ENCODE measurements at regions not wholly inside any gene's neighbourhood (a gene's known extent, or its start where the extent isn't known, plus 50 kb on each side); places are given as distances from the start of the nearest gene placed in this dataset.

GRCh38 chr15:95911570-95912279 lies 418.8 kb upstream of the NR2F2 start:
- no peak for DNase-seq

DNA sequence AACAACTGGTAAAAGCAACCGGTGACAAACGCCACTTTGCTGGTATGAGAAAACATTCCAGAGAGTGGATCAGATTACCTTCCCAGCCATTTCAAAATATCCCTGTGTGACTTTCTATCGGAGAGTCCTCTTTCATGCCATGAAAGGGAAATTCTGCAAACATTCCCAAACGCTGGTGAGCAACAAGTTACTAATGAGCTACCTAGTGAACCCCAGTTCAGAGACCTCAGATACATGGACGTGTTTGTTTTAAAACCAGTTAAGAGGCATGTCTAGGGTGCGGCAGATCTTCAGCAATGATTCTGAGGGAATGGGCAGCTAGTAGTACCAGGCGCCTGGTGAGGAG lies 418.2 kb upstream of the NR2F2 start:
- DNase-seq: no peak

GRCh38 chr15:95912728-95913127 lies 417.8 kb upstream of the NR2F2 start:
- DNase-seq: no peak

DNA sequence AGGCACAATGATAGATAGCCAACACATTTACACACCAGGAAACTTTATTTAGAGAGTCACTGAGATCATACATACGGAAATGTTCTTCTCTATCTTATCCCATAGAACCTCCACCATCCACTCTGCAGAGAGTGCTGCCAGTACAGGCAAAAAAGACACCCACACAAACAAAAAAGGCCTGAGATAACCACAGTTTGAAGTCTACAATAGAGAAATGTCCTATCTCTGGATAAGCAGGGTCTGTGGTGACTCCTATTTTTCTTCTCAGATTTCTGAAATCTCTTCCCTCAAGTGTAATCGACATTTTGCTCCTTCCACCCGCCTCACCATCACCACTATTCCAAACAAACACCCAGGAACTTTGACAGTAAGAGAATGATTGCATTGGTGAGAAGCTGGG lies 413.9 kb upstream of the NR2F2 start:
- DNase-seq: no peak

DNA sequence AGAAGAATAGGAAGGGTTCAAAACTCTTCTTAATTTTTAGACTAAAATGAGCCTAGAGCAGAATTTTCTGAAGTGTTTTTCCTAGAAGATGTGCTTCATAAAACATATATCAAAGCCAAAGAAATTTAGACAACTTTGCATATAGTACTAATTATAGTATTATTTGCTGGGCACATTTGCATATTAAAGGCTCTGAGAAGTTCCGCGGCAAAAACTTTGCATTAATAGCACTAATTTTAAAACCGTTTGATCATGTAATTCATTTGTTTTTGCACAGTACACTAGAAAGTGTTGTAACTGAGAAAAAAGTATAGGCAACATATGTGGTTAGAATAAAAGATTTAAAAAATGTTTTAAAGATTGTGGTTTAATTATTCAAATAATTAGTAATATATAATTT lies 412.0 kb upstream of the NR2F2 start:
- DNase-seq: no peak

- DNase-seq: no peak
Measured at GRCh38 chr15:95919460-95919859, 411.0 kb upstream of the NR2F2 start.

DNA sequence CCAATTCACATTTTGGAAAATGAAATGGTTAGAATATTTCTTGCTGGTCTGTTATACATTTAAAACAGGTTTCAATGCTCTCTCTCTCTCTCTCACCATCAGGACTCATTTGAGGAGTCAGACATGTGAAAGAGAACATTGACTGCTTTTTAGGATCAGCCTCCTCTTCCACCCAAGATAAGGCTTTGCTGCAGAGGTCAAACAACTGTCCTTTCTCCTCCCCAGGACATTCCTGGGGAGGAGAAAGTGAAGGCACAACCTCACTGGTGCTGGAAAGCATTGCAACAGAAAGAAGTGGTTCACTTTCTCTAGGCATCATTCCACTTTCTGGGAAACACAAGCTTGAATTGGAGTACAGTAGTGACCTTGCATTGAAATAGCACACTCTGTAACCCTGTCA lies 409.1 kb upstream of the NR2F2 start:
- DNase-seq: no peak

DNA sequence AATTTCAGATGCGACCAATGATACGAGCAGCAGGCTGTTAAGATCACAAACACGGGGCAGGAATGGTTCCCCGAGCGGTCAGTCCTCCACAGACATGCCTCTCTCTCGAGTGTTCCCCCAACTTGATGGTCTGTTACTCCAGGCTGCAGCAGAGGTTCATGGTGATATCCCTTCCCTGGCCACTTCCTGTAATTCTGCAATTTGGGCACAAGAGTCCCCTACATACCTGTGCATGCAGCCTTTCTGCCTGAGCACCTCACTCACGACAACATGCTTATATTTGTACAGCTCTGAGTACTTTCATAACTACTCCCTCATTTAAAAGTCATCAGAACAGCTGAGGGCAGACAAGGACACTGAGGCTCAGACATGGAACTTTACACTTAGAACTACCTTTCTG lies 408.1 kb upstream of the NR2F2 start:
- no peak for DNase-seq

- no peak for DNase-seq
Measured at GRCh38 chr15:95923792-95924191, 406.7 kb upstream of the NR2F2 start.

GRCh38 chr15:95928822-95929221 lies 401.7 kb upstream of the NR2F2 start:
- no peak for DNase-seq

- DNase-seq: peak; percentile 30
Measured at GRCh38 chr15:95929232-95929846, 401.2 kb upstream of the NR2F2 start.

- no peak for DNase-seq
Measured at GRCh38 chr15:95930659-95931375, 399.7 kb upstream of the NR2F2 start.

- DNase-seq: no peak
Measured at GRCh38 chr15:95931619-95932018, 398.9 kb upstream of the NR2F2 start.

DNA sequence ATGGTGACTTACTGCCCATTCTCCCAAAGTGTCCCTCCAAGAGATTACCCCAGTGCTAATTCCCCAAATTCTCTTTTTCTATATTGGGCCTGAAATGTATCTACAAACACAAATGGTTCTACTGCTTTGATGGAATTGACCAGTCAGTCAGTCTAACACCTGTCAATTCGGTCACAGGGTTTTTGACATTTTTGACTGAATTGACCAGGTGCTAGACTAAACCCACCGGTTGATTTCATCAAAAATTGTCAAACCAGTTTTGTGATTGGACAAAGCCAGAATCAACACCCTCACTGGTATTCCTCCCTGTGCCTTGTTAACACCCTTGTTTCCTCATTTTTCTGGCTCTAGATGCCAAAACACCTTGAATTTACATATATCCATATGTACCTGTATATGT lies 398.4 kb upstream of the NR2F2 start:
- DNase-seq: no peak

GRCh38 chr15:95932676-95933075 lies 397.8 kb upstream of the NR2F2 start:
- no peak for DNase-seq

DNA sequence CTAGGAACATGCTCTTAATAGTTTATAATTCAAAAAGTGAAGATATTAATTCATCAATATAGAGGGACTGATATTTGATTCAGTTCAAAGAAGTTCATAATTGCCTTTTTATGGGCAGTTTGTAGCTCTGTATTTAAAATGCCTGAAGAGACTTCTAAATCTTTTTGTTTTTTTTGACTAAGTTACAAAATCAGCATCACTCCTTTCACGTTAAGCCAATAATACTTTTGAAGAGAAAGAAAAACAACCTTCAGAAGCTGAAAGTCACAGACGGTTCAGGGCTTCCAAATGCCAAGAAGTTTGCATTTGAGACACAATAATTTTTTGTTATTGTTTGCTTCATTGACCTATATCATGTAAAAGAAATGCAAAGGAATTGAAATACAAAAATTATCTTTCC lies 394.6 kb upstream of the NR2F2 start:
- DNase-seq: no peak

- no peak for DNase-seq
Measured at GRCh38 chr15:95937128-95937528, 393.4 kb upstream of the NR2F2 start.

GRCh38 chr15:95940431-95940985 lies 390.0 kb upstream of the NR2F2 start:
- DNase-seq: no peak

DNA sequence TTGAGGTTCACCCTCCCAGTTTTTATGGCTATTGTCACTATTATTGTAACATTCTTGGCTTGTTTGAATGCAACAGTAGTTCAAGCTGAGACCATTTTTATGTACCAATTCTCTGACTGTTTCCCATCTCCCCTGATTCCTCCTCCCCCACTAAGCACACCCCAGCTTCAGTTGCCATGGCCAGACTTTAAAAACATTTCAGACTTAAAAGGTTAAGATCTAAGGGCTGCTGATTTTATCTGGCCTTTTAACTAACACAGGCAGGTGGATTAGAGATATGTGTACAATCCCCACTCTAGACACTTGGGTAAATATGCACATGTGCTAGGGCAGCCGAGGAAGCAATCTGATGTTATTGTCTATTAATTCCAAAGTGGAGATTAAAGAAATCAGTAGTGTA lies 386.3 kb upstream of the NR2F2 start:
- no peak for DNase-seq

- no peak for DNase-seq
Measured at GRCh38 chr15:95944661-95945255, 385.7 kb upstream of the NR2F2 start.

GRCh38 chr15:95946241-95946640 lies 384.3 kb upstream of the NR2F2 start:
- DNase-seq: no peak

DNA sequence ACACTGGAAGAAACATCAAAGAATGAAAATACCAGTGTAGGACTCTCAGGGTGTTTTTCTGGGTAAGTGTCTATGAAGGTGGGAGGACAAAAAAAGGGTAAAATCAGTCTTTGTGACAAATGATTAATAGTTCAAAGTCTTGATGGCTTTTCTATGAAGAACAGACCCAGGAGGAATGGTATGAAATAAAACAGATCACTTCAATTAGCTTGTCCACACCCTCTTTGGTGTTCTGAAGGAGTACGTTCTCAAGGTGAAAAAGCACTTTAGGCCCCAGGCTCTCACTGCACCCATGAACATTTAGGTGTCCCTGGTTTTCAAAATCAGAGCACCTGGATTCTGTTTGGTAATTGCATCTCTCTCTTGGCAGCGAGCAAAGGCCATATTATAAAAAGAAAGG lies 383.6 kb upstream of the NR2F2 start:
- DNase-seq: no peak

DNA sequence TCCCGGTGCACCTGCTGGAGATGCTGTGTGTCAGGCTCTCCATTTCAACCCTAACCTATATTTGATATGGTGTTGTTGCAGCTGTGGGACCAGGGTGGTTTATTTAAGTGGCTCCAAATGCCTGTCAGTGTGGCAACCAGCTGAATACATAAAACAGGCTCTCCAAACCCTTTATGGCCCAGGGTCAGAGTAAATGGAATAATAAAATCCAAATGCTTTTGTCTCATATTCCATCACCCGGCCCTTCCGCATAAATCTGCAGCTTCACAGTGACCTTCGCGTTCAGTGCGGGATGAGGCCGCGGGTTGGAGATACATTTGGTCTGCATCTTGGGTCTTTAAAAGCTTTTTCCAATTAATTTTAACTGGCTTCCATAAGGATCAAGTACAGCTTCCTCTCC lies 382.1 kb upstream of the NR2F2 start:
- DNase-seq: no peak

- no peak for DNase-seq
Measured at GRCh38 chr15:95953032-95953431, 377.5 kb upstream of the NR2F2 start.

Data from activated CD4-positive, alpha-beta T cell treated with anti-CD3 and anti-CD28 coated beads, Interleukin-10, Interleukin-2, amounts not matched to agents 100 ng/mL and 50 ng/mL, durations not matched to agents 16 hours and 8 hours (primary cell).